GM19240 (cell line): ENCODE measurements at regions not wholly inside any gene's neighbourhood (a gene's known extent, or its start where the extent isn't known, plus 50 kb on each side); places are given as distances from the start of the nearest gene placed in this dataset.
A peak's percentile ranks its signal among the peaks of the same experiment; 100 is the strongest.

Experiments
- DNase-seq: peaks from one replicate; pipeline ENCODE4 v3.0.0; 2011; ENCODE audit warnings: low spot score; ENCODE audit not compliant: insufficient read length

DNA sequence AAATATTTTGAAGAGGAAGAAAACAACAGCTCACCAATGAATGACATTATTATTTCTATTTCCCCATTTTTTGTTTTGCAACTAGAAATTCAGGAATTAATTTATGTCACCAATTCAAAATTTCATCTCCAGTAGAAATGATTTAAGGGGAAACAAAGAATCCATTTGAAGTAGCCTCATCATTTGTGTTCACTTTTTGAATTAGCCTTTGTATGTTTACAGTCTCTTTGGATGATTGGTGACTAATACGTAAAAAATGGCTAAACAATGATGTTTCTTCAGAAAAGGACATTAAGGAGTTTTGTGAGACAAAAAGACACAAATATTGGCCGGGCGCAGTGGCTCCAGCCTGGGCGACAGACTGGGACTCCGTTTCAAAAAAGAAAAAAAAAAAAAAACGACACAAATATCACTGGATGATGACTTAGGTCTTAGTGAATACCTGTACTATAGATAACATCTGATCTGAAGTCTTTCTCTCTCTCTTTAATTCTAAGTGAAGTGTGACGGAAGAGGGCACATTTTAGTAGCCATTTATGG is 313.2 kb downstream of the PIK3C3 start:
- no peak for DNase-seq

DNA sequence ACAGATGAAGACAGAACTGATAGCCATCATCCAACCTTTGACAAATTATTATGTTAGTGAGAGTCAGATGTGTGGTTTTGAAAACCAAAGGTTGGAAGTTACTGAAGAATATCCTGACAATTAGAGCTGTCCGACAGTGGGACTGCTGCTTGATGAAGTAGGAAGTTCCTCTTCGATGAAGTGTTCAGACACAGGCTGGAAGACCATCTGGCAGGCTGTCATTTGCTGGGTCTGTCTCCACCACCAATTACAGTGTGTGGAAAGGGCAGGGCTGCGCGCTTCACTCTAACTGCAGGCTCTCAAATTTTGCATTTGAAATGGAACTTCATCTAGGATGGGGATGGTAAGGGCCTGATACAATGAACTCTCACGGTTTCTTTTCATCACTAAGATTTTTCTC is 313.8 kb downstream of the PIK3C3 start:
- DNase-seq: no peak

DNA sequence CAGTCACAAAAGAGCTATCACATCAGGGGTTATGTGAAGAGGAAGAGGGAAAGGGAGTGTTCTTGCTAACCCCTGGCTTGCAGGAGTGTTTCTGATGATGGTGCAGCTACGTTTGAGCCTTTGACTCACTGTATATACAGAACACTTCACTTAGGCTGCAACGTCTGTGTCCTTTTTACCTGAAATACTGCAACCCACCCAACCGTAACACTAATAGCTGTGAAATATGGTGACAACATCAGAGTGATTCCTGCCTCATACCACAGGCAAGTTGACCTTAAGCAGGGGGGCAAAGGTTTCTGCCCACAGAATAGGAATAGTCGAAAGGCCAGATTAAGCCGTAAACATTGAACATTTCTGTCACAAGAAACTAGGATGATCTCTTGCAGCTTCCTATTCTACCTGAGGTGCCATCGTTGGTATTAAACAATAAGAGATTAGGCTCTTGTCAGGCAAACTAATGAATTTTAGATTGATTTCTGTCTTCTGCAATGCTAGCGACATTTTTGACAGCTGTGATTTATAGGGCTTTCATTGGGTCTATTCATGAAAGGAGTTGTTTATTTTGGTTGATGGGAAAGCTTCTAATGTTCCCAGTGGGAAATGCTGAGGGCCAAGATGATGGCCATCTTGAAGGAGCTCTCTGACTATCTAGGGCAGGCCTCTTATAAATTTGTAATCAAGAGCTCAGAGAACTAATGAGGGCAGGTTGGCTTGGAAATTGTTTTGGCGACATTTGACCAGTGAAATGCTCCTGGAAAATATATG is 316.8 kb downstream of the PIK3C3 start:
- DNase-seq: no peak

DNA sequence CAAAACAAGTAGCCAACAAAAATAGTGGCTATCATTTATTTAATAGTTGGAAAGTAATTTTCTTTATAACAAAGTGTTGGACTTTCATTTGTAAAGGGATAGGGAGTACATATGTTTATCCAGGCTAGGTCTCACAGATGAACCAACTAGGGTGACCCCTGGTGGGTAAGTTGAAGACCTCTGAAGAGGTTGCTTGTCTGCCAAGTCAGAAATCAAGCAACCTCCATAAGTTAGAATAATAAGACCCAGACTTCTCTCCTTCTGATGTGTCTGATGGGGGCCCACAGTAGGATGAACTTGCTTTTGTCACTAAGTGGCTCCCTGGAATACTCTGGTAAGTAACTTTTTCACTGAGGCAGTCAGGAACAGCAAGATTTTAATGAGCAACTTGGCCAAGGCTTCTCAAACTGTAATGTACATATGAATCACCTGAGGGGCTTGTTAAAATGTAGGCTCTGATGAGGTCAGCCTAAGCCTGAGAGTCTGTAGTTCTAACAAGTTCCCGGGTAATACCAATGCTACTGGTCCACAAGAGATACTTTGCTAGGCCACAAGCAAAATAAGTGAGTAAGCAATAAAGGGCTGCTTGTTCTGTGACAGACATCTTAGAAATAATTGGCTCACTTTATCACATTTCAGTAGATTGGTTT is 319.6 kb downstream of the PIK3C3 start:
- DNase-seq: no peak

DNA sequence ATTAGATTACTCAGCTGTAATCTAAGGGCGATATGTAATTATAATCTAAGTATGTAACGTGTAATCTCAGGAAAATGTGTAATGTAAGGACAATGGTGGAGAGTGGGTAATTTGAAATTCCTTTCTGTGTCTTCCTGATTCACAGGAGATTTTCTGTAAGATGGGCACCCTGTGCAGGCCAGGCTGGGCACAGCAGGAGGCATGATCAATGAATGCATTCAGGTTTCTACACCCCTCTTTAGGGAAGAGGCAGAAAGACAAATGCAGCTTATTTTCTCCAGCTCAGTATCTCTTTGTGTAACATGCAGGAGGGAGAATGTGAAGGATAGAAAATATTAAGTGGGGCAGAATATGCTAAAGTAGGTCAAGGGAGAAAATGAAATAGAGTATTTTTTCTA is 320.1 kb downstream of the PIK3C3 start:
- DNase-seq: no peak

DNA sequence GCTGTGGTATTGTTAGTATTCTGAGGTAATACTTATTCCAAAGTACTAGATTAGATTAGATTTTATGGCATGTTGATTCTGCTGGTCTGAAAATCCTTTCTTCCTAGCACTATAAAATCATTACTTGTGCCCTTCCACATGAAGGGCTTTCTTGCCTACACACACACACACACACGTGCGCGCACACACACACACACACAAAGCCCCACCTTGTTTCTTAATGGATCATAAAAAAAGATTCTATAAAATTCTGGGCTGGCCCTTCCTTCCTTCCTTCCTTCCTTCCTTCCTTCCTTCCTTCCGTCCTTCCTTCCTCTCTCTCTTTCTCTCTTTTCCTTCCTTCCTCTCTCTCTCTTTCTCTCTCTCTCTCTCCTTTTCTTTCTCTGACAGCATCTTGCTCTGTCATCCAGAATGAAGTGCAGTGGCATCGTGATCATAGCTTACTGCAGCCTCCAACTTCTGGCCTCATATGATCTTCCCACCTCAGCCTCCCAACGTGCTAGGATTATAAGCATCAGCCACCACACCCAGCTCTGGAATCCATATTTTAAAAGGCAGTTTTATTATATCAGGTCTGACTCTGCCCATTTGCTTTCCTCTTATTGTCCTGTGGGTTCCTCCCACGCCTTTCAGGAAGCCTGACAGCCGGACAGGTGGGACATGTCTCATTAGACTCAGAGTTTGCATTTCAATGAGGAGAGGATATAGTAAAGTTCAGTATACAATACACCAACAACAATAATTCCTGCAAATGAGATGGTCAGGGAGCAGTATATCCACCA is 321.1 kb downstream of the PIK3C3 start:
- no peak for DNase-seq

DNA sequence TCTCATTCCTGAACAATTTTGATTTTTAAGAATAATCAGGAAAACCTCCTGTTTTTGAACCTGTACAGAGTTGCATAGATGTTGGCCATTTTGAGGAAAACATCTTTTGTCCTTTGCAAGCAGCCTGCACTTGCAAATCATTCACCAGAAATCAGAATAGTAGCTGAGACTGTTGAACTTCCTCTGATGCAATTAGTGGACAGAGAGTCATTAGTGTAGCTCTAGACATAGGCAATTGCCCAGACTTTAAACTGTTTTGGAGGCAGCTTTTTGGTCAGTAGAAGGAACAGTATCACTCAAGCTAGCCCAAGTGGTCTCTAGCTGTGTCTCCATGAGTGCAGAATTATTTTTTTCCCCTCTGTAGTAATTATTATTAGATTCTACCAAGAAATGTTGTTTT is 326.1 kb downstream of the PIK3C3 start:
- DNase-seq: no peak

- DNase-seq: no peak
Measured at GRCh38 chr18:42281851-42282250, 326.8 kb downstream of the PIK3C3 start.

- DNase-seq: no peak
Measured at GRCh38 chr18:42287047-42287446, 332.0 kb downstream of the PIK3C3 start.

DNA sequence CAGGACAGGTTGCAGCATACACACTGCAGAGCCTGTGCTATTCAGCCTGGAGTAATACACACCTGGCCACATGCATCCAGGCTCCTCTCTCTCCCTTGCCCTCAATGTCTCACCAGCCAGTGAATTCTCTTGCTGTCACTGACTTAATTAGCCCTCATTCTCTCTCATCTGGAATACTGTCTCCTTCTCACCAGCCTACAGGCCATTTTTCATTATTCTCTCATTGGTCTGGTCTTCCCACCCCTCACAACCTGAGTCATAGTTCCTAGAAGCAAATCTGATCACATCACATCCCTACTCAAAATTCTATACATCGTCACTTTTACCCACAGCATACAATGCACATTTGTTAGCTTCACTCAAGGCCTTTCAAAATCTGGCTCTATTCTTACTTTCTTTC is 333.1 kb downstream of the PIK3C3 start:
- no peak for DNase-seq

DNA sequence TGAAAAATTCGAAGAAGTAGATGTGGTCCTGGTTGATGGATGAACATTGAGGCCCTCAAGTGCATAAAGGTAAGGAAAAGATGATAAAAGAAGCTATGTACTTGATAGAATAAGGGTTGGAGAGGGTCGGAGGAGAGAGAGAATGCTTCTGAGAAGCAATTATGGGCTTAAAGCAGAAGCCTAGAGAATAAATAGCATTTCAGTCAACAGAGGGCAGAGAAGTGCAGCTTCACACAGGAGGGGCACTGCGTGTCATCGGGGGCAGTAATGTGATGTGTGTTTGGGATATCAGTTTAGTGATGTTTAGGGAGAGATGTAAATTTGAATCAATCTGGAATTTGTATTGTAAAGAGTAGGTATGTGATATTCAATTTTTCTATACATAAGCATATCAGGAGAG is 334.5 kb downstream of the PIK3C3 start:
- no peak for DNase-seq

DNA sequence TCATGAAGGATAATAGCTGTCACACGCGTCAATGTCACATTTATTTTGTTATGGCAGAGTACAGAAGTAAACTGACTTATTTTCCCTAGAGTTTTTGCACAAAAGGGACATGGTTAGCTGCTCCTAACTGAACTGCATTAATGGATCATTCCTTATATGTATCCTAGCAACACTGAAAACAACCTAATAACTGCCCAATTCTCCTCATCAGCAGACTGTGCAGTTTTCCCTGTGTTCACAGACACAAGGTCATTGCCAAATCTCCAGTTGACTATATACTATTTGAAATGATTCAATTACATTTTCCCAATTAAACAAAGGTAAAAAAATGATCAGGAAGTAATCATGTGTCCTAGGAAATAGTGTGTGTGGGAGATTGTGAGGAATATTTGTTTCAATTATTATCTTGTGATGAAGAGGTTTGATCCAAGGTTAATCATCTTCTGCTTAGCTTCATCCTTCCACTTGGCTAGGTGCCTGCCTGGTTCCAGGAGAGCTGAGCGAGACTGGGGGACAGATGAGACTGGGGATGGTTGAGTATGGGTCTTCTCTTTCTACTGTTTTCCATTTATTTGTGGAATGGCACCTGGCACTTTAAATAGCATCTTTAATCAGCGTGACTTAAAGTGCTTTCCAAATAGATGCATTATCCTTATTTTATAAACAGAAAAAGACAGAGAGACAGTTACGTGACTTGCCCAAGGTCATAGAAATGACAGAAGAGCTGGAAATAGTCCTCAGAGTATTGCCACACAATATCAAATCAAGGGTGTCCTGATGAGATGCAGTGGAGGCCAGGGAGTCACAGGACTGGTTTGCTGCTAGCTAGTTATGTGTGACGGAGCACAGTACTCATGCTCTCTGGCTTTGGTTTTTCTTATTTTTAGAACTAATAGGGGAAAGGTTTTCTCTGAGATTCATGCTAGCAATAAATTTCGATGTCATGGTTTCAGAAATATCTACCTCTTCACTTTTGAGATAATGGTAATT is 335.6 kb downstream of the PIK3C3 start:
- no peak for DNase-seq

DNA sequence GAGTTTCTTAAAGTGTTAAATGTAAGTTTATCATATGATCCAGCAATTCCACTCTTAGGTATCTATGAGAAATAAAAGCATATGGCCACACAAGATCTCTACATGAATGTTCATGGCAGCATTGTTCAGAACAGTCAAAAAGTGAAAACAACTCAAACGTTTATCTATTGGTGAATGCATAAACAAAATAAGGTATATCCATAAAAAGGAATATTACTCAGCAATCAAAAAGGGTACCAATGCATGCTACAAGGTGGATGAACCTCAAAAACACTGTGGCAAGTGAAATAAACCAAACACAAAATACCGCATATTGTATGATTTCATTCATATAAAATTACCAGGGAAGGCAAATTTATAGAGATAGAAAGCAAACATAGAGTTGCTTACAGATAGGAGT is 337.6 kb downstream of the PIK3C3 start:
- DNase-seq: no peak

DNA sequence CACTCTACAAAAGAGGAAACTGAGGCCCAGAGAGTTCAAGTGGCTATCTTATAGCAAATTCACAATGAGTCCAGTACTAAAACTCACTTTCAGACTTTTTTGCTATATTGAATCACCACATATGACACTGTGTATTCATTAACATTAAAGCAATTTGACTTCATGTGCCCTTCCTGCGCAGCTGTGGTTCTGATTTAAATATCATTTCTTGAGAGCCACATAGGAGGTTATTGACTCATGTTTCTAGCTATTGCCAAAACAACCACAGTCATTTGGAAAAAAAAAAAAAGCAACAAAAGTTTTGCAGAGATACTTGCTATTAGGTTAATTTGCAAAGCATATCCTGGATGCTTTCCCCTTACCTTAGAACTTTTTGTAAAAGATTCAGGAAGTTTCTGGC is 341.2 kb downstream of the PIK3C3 start:
- DNase-seq: no peak

DNA sequence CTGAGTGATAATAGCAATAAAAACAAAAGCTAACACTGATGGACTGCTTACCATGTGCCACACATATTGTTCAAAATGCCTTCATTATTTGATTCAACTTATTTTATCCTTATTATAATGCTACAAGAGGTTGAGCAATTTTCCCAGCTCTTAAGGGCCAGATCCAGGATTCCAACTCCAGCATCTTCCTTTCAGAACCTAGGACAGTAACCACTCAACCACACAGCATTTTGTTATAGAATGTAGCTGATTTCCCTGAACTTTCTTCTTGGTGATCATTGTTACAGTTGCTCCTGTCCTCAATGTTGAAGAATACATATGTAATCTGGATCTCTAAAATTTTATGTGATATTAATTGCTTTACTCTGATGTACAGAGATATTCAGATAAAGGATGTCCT is 341.7 kb downstream of the PIK3C3 start:
- no peak for DNase-seq

DNA sequence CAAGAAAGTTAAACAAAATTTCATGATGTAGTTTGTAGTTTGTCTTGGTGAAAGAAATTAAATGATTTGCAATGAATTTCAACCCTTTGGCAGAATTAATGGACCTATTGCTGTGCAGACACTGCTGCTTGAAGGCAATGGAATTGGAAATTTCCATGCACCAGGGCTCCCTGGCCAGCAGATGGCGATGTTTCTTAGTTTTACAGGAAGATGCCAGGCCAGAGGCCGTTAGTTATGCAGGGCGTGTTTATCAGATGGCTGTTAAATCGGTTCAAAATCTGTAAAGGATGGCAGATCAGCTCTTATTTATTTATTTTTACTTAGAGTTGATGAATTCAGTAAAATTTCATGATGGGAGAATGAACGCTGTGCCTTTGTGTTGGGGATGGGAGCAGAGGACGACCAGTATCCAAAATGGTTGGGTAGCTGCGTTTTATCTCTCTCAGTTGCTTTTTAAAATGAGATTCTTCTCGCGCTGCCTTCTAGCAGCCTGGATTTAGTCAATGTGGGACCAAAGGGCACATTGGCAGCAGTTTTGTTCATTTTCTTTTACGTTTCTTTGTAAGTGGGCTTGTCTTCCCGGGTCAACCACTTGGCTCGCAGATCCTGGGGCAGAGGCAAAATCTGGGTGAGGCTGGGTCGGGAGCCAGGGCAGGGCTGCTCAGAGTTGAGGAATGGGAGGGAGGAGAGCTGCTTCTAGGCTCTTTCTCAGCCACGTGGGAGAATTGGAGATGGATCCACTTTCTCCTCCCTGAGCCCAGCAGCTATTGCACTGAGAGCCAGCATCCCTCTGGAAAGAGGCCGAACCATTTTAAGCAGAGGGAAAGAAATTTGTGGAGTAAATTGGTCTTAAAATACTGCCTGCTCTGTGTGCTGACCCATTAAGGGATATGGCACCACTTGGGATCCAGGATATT is 344.0 kb downstream of the PIK3C3 start:
- peak; percentile 3 for DNase-seq

GRCh38 chr18:42305869-42306593 is 351.0 kb downstream of the PIK3C3 start:
- no peak for DNase-seq

DNA sequence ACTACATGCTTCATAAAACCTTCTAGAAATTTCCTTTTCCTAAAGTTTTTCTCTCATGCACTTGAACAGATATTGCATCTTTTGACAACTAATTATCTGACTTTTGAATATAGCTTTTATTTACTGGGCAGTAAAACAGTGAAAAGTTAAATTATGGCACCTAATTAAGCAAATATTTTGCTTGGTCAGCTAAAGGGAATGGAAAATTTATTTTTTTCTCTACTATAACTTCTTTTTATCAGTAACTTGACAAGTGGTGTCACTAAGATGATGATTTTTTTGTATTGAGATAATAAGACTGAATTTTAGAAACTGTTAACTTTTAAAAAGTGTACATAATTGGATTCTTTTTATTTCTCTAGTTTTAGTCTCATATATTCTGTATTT is 351.6 kb downstream of the PIK3C3 start:
- DNase-seq: no peak

DNA sequence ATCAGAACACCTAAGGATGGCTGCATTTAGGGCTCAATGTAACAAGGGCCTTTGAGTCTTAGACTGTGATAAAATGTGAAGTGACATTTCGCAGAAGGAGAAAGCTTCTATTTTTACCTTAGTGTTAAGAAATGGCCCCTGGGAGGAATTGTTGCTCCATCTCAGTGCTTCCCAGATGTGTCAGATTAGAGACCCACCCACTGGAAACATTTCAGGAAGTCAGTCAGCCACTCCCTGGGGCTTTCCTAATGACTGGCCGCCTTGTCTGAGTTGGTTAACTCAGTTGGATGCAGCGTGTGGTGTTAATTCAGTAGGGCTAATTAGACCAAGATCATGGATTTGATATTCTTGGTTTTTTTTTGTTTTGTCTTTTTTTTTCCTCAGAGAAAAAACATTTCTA is 355.9 kb downstream of the PIK3C3 start:
- DNase-seq: no peak
